Keratinocyte (primary cell): ENCODE measurements at regions not wholly inside any gene's neighbourhood (a gene's known extent, or its start where the extent isn't known, plus 50 kb on each side); places are given as distances from the start of the nearest gene placed in this dataset.

Experiments used
- DNase-seq: peaks from one replicate; pipeline ENCODE4 v3.0.0-alpha.2; 2011; ENCODE audit warnings: low read depth, missing footprints, low spot score
- FAIRE-seq: peaks from 2 replicates; lab custom pipeline; 2011; peaks lifted over from hg19 to GRCh38; lab: Jason Lieb, UNC
- H2AFZ ChIP-seq: 2 replicates; pipeline ENCODE4 v1.6.0; 2012; ENCODE audit warnings: low read length, control low read depth, inconsistent platforms; ENCODE audit not compliant: control insufficient read depth
- H3K27ac ChIP-seq: 2 replicates; pipeline ENCODE4 v1.5.1; 2011; ENCODE audit warnings: low read length; ENCODE audit not compliant: control insufficient read depth, insufficient read depth
- H3K27me3 ChIP-seq: 3 replicates; pipeline ENCODE4 v1.6.0; 2011; ENCODE audit warnings: low read length; ENCODE audit not compliant: control insufficient read depth, insufficient read depth; ENCODE audit errors: extremely low read depth
- H3K36me3 ChIP-seq, 2 experiments: 2 replicates in 1 of 2; 3 replicates in 1 of 2; pipeline ENCODE4 v1.5.1; 2011; ENCODE audit warnings: low read length in 2 of 2, mild to moderate bottlenecking in 1 of 2; ENCODE audit not compliant: control insufficient read depth in 2 of 2, insufficient read depth in 2 of 2; ENCODE audit errors: extremely low read depth in 1 of 2
- H3K4me1 ChIP-seq: 3 replicates; pipeline ENCODE4 v1.5.1; 2011; ENCODE audit warnings: low read length; ENCODE audit not compliant: control insufficient read depth, insufficient read depth; ENCODE audit errors: extremely low read depth
- H3K4me2 ChIP-seq: 3 replicates; pipeline ENCODE4 v1.6.0; 2011; ENCODE audit warnings: low read depth, low read length; ENCODE audit not compliant: control insufficient read depth, insufficient read depth; ENCODE audit errors: extremely low read depth
- H3K4me3 ChIP-seq, 3 experiments: fragments of 200-600 bp in 1 of 3; sonication (generic) in 1 of 3; 2 replicates in 2 of 3; 3 replicates in 1 of 3; pipeline ENCODE4 v1.5.1; 2011 to 2016; ENCODE audit warnings: low read length in 3 of 3, mild to moderate bottlenecking in 3 of 3, control low read depth in 2 of 3, inconsistent platforms in 1 of 3, low read depth in 1 of 3, mixed read lengths in 1 of 3, mixed run types in 1 of 3, moderate library complexity in 1 of 3; ENCODE audit not compliant: control insufficient read depth in 2 of 3, insufficient read depth in 2 of 3; ENCODE audit errors: extremely low read depth in 1 of 3
- H3K79me2 ChIP-seq: 2 replicates; pipeline ENCODE4 v1.6.0; 2012; ENCODE audit warnings: low read length; ENCODE audit not compliant: control insufficient read depth, insufficient read depth
- H3K9ac ChIP-seq: 3 replicates; pipeline ENCODE4 v1.6.0; 2011; ENCODE audit warnings: low read length; ENCODE audit not compliant: control insufficient read depth, insufficient read depth; ENCODE audit errors: extremely low read depth
- H3K9me1 ChIP-seq: 3 replicates; pipeline ENCODE4 v1.6.0; 2011; ENCODE audit warnings: low read length; ENCODE audit not compliant: control insufficient read depth, insufficient read depth; ENCODE audit errors: extremely low read depth
- H3K9me3 ChIP-seq: 2 replicates; pipeline ENCODE4 v1.5.1; 2012; ENCODE audit warnings: low read depth, low read length; ENCODE audit not compliant: control insufficient read depth
- H4K20me1 ChIP-seq: 3 replicates; pipeline ENCODE4 v1.6.0; 2011; ENCODE audit warnings: low read length; ENCODE audit not compliant: control insufficient read depth, insufficient read depth; ENCODE audit errors: extremely low read depth
- CTCF ChIP-seq, 3 experiments: IDR thresholded peaks in 1 of 3; conservative IDR thresholded peaks in 1 of 3; optimal IDR thresholded peaks in 1 of 3; 2 replicates in 2 of 3; 3 replicates in 1 of 3; pipeline versions ENCODE3 to v1.5.1; 2011; ENCODE audit warnings: low read length in 3 of 3, mild to moderate bottlenecking in 3 of 3, moderate library complexity in 2 of 3, control low read depth in 1 of 3, inconsistent platforms in 1 of 3; ENCODE audit not compliant: insufficient read depth in 2 of 3; ENCODE audit errors: extremely low read depth in 1 of 3
- EZH2 ChIP-seq: IDR thresholded peaks from one replicate; pipeline ENCODE4 v1.6.1; 2012; ENCODE audit warnings: inconsistent platforms, mild to moderate bottlenecking, low read length, moderate library complexity
- dilution Hi-C: fragments of 300-500 bp; cut with MboI; formaldehyde crosslinking; loops from one replicate; pipeline ENCODE4 v1.7.0; 2020; ENCODE audit warnings: low sequenced_read_pairs; ENCODE audit not compliant: extremely low pct_ligation_motif_present

GRCh38 chr12:94806617-94807016 is 156.3 kb upstream of the TMCC3 start:
- no peaks in the 10 kb centered on the region for H3K36me3 ChIP-seq
- H3K9ac ChIP-seq, result no peak overlapping the region
- no peaks in the 10 kb centered on the region for H3K27me3 ChIP-seq
- H3K4me1 ChIP-seq, result peaks cover 9% of the 10 kb centered on the region
- no peaks in the 10 kb centered on the region for H4K20me1 ChIP-seq
- no peak overlapping the region for H3K4me2 ChIP-seq
- DNase-seq (no peak), FAIRE-seq (peak; percentile 48)
- H3K4me3 ChIP-seq, result no peak overlapping the region
- H3K27ac ChIP-seq, result no peak overlapping the region
- H3K79me2 ChIP-seq, result no peaks in the 10 kb centered on the region
- no peaks in the 10 kb centered on the region for H3K9me3 ChIP-seq
- H2AFZ ChIP-seq, result no peak overlapping the region
- TF ChIP-seq CTCF (optimal IDR thresholded peaks at IDR 0.05 in 1 of 3, IDR thresholded peaks at IDR 0.05 in 1 of 3, conservative IDR thresholded peaks at IDR 0.05 in 1 of 3; ENCODE audit: extremely low read depth in 1 of 3, insufficient read depth in 2 of 3, low read length in 3 of 3), result no peak
- no peak for TF ChIP-seq EZH2
- dilution Hi-C loops, result no loop called here
- H3K9me1 ChIP-seq, result no peaks in the 10 kb centered on the region

- no peak for TF ChIP-seq CTCF (optimal IDR thresholded peaks at IDR 0.05 in 1 of 3, IDR thresholded peaks at IDR 0.05 in 1 of 3, conservative IDR thresholded peaks at IDR 0.05 in 1 of 3; ENCODE audit: extremely low read depth in 1 of 3, insufficient read depth in 2 of 3, low read length in 3 of 3)
- no peak for TF ChIP-seq EZH2
- Histone ChIP-seq H3K4me1 (peaks cover 9% of the 10 kb centered on the region), H3K36me3 (no peaks in the 10 kb centered on the region), H3K9ac (no peak overlapping the region), H4K20me1 (no peaks in the 10 kb centered on the region), H3K9me1 (no peaks in the 10 kb centered on the region), H3K27ac (no peak overlapping the region), H3K4me3 (no peak overlapping the region), H3K27me3 (no peaks in the 10 kb centered on the region), H3K4me2 (no peak overlapping the region), H3K9me3 (no peaks in the 10 kb centered on the region), H3K79me2 (no peaks in the 10 kb centered on the region), H2AFZ (peak overlapping the region; percentile 1)
- dilution Hi-C loops, result no loop called here
- peak; percentile 61 for FAIRE-seq
- DNase-seq, result no peak
Measured at GRCh38 chr12:94805749-94806529, 155.6 kb upstream of the TMCC3 start.
